ENCODE measurements at regions not wholly inside any gene's neighbourhood (a gene's known extent, or its start where the extent isn't known, plus 50 kb on each side); places are given as distances from the start of the nearest gene placed in this dataset.

- TF ChIP-seq EP300 (IDR thresholded peaks at IDR 0.05) (no peak), POLR2A (IDR thresholded peaks at IDR 0.05) (no peak), CTCF (IDR thresholded peaks at IDR 0.05) (no peak)
Observed at GRCh38 chr18:39702888-39703287, 2137.3 kb upstream of the CELF4 start.
